HG03039 (cell line): ENCODE measurements at regions not wholly inside any gene's neighbourhood (a gene's known extent, or its start where the extent isn't known, plus 50 kb on each side); places are given as distances from the start of the nearest gene placed in this dataset.
"Not testable (repeated sequence)": the region's sequence is repeated elsewhere in the genome, so short reads cannot be mapped to it uniquely, and the experiment has no call there.

Source experiments
- ATAC-seq: cut with Tn5 transposase; IDR thresholded peaks from one replicate; pipeline ENCODE4 v1.9.1; 2021; ENCODE audit warnings: mild to moderate bottlenecking, moderate library complexity; ENCODE audit not compliant: unreplicated experiment

DNA sequence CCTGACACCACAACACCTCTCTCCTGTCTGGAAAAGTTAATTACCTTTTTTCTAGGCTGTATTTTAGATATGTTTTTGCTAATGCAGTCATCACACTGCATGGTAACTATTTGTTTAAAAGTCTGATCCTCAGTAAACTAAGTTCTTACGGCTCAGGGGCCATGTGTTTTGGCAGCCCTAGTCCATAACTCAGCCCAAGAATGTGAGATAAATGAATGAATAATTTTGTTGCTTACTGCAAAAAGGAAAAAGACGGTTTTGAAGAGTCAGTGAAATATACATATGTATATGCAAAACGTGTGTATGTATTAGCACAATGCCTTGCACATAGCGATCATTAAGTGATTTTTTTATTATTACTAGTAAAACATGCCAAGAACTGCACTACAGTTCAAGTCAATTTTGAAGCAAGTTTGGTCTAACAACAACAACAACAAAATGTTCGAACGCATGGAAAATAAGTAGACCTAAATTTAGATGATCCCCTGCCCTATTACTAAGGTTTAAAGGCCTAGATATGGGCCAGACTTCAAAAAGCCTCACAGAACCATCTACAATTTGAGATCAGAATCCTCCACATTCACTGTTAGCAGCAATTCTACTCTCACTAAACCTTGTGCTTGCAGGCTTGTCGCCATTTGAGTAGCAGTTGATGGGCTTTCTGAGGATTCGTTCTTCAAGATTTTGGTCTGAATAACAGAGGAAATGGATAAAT, 140.0 kb downstream of the NDUFA12 start:
- ATAC-seq = no peak

DNA sequence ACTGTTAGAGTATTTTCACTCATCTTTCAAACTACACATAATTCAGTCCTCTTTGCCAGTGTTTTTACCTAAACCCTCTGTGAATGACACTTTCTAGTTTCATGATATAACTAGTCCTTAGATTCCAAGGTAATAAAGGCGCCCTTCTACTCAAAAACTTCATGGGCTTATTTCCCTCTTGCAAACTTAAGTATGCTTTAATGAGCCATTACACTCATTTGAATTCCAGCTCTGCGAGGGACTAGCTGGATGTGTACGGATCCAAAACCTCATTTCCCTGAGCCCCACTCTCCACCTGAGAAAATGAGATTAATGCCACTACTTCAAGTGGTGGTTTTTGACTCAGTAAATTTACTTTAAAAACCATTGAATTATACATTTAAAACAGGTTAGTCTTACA, 141.1 kb downstream of the NDUFA12 start:
- no peak for ATAC-seq

- no peak for ATAC-seq
Observed at GRCh38 chr12:94856324-94856723, 147.2 kb downstream of the NDUFA12 start.

DNA sequence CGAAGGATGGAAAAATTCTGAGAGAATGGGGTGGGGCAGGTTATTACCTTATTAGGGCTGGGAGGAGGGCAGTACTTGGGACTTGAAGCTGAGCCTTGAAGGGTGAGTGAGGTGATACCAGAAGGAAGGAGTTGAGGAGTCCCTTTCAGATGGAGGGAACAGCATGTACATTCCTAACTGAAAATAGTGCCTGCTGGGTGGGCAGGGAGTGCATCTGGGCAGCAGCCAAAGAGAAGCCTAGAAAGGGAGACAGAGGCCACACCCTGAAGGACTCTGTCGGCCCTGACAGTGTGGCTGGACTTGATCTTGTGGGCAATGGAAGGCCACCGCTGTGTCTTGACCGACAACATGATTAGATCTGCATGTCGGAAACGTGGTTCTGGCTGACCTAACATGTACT, 147.6 kb downstream of the NDUFA12 start:
- no peak for ATAC-seq

DNA sequence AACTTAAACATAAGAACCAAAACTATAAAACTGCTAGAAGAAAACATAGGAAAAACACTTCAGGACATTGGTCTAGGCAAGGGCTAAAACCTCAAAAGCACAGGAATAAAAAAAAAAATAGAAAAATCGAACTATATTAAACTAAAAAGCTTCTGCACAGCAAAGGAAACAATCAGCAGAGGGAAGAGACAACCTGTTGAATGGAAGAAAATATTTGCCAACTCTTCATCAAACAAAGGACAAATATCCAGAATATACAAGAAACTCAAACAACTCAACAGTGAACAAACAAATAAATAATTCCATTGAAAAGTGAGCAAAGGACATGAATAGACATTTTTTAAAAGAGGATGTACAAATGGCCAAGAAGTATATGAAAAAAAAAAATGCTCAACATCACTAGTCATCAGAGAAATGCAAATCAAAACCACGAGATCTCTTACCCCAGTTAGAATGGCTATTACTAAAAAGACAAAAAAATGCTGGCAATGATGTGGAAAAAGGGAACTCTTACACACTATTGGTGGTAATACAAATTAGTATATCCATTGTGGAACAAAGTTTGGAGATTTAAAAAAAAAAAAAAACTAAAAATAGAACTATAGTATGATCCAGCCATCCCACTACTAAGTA, 152.0 kb downstream of the NDUFA12 start:
- no peak for ATAC-seq

DNA sequence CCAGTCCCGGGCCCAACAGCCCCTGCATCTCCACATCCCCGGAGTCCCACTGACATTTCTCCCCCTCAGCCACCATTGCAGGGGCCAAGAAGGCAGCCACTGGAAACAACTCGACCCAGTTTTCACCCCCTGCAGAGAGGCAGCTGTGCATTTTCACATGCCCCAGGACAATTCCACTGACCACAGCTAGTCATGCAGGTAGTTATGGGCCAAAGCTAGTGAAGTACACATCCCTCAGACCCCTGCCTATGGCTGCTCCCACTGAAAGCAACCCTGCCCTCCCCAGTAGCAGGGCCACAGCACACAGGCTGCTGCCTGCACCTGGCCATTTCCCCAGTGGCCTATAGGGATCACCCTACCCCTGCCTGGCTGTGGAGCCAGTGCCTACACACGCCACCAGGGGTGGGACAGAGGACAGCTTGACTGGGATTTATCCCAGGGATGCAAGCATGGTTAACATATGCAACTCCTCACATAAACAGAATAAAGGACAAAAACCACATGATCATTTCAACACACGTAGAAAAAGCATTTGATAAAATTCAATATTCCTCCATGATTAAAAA, 154.0 kb downstream of the NDUFA12 start:
- no peak for ATAC-seq

GRCh38 chr12:94848966-94849365, 154.5 kb downstream of the NDUFA12 start:
- ATAC-seq = no peak

- no peak for ATAC-seq
Observed at GRCh38 chr12:94845110-94845509, 158.4 kb downstream of the NDUFA12 start.

- ATAC-seq = no peak
Observed at GRCh38 chr12:94844452-94844851, 159.0 kb downstream of the NDUFA12 start.

DNA sequence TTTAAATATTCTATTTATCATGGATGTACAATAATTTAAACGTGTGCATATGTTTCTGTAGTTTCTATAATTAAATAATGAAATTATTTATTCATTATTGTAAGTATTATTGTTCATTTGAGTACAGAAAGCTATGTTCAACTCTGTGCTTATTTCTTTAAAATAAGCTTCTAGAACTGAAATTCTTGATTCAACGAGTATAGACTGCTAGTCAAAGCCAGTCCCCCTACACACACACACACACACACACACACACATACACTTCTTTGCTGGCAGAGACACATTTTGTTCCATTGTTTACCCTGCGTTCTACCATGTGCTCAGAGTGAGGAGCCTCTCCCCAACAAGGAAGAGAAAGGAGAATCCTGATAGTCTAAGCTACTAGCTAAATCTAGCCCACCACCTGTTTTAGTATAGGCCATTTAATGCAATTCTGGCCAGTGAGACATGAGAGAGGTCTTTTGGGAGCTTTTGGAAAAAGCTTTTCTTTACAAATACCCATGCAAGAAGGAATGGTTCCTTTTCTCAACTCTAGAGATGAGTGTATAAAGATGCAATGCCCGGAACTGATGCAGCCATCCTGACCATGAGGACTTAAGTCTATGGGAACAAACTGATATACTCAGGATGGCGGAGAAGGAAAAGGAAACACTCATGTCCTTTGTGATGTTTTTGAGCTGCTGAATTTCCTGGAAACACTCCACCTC, 161.4 kb downstream of the NDUFA12 start:
- no peak for ATAC-seq

DNA sequence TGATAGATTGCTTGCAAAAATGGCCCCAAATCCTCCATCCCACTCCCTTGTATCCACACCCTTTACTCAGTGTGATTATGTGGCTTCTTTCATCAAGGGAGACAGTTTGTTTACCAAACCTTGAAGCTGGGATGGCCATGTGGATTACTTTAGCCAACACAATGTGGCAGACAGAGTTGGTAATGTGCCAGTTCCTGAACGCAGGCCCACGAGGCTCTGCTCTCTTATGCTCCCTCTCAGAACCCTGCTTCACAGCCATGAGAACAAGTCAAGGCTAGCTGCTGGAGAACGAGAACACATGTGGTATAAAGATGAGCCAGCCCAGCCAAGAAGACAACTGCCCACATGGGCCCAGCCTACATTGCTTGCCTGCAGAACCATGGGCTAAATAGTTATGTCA, 162.3 kb downstream of the NDUFA12 start:
- ATAC-seq = no peak

DNA sequence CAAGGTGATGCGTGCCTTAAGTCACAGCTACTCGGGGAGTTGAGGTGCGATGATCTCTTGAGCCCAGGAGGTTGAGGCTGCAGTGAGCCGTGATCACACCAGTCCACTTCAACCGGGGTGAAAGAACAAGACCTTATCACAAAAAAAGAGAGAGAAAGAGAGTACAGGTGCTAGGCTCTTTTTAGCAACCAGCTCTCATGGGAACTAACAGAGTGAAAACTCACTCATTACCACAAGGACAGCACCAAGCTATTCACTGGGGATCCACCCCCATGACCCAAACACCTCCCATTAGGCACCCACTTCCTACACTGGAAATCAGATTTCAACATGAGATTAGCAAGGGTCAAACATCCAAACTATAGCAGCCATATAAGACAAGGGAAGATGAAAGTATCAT, 164.2 kb downstream of the NDUFA12 start:
- peak; percentile 61 for ATAC-seq

DNA sequence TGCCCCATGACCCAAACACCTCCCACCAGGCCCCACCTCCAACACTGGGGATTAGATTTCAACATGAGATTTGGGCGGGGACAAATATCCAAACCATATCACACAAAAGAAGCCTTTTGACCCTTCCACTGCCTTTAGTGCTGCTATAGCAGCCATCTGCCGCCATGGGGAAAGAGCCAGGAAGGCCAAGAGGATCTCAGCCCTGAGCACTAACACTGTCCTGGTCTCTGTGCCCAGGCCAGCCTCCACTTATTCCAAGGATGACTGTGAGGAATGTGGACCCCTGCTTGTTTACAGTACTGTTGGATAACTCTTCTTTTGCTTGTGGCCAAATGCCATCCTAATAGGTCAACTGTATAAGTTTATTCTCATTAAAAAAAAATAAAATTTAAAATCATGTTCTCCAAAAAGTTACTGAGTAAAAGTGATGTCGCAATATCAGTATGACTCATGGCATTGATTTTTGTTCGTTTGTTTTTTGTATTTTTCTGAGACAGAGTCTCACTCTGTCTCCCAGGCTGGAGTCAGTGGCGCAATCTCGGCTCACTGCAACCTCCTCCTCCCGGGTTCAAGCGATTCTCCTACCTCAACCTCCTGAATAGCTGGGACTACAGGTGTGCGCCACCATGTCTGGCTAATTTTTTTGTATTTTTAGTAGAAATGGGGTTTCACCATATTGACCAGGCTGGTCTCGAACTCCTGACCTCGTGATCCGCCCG, 166.4 kb downstream of the NDUFA12 start:
- not testable (repeated sequence) for ATAC-seq

DNA sequence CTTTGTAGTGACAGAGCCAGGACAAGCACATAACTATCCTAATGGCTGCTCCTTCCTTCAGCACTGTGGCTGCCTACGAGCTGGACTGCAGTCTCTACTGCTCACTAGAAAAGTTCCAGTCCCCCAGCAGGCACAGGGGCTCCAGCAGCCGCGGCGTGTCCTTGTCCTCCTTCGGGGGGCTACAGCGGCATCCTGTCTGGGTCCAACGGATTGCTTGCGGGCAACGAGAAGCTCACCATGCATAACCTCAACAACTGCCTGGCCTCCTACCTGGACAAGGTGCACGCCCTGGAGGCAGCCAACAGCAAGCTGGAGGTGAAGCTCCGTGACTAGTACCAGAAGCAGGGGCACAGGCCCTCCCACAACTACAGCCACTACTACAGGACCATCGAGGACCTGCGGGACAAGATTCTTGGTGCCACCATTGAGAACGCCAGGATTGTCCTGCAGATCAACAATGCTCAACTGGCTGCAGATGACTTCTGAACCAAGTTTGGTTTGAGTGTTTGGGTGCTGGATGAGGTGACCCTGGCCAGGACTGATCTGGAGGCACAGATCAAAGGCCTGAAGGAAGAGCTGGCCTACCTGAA, 169.4 kb downstream of the NDUFA12 start:
- ATAC-seq = no peak

- no peak for ATAC-seq
Observed at GRCh38 chr12:94832780-94833681, 170.5 kb downstream of the NDUFA12 start.

GRCh38 chr12:94832105-94832504, 171.4 kb downstream of the NDUFA12 start:
- ATAC-seq = no peak

GRCh38 chr12:94831081-94831751, 172.3 kb downstream of the NDUFA12 start:
- ATAC-seq = peak; percentile 83

- no peak for ATAC-seq
Observed at GRCh38 chr12:94829552-94829951, 173.9 kb downstream of the NDUFA12 start.

DNA sequence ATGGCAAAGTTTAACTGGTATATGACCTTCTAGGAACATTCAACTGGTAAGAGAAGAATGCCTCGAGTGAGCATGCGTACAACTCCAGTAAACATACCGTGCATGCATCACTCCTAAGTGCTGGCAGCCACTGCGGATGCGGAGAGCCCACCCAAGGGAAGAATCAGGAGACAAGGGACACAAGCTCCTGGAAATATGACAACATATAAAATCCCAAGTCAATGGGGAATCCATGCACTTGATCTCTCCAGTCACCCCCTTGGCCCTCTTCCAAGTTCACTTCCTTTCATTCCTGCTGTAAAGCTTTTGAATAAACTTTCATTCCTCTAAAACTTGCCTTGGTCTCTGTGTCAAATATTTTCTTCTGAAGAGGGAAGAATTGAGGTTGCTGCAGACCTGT, 168.7 kb upstream of the TMCC3 start:
- no peak for ATAC-seq
